K562 (cell line): ENCODE measurements at regions not wholly inside any gene's neighbourhood (a gene's known extent, or its start where the extent isn't known, plus 50 kb on each side); places are given as distances from the start of the nearest gene placed in this dataset.

Experiments used
- ATAC-seq: fragments of 200-7000 bp; cut with Tn5 transposase; 3 replicates; pipeline ENCODE4 v1.9.1; 2020; ENCODE audit warnings: moderate library complexity
- BruUV-seq: library from RNA; stranded (reverse); fragments of 400-500 nt; replicated peaks from 2 replicates; lab custom pipeline; 2021; lab: Mats Ljungman, UMichigan
- CTCF ChIA-PET: fragments of 300-600 bp; formaldehyde crosslinking; extraction: SDS; loops from one replicate; lab custom pipeline; 2021; ENCODE audit warnings: low intra/inter-chr PET ratio; lab: Yijun Ruan, JAX
- POLR2A ChIA-PET: fragments of 300-600, 350-650 bp; sonication (Branson Sonifier 250); formaldehyde crosslinking; extraction: SDS; loops from one replicate; lab custom pipeline; 2021; ENCODE audit warnings: antibody characterized with exemption, inconsistent platforms; lab: Yijun Ruan, JAX
- DNase-seq, 4 experiments: peaks; one replicate each; pipeline versions ENCODE4 v3.0.0 to v3.0.0-alpha.2; 2011 to 2018; ENCODE audit warnings: low spot score in 3 of 4, mixed read lengths in 3 of 4; ENCODE audit errors: extremely low read depth in 1 of 4
- FAIRE-seq: peaks from 2 replicates; lab custom pipeline; 2011; peaks lifted over from hg19 to GRCh38; lab: Jason Lieb, UNC
- H2AFZ ChIP-seq: 2 replicates; pipeline ENCODE4 v1.6.0; 2011; ENCODE audit warnings: low read depth, low read length, control low read depth, inconsistent platforms
- H3K27ac ChIP-seq: fragments of 200-600 bp; 3 replicates; pipeline ENCODE4 v1.8.0; 2011; ENCODE audit warnings: low read depth, mild to moderate bottlenecking, control low read depth, inconsistent platforms, low read length, moderate library complexity, mixed read lengths; ENCODE audit errors: extremely low read depth
- H3K27me3 ChIP-seq, 2 experiments: fragments of 300-600 bp in 1 of 2; 2 replicates in 1 of 2; 3 replicates in 1 of 2; pipeline versions ENCODE4 v1.6.0 to v1.8.0; 2011; ENCODE audit warnings: inconsistent platforms in 2 of 2, low read length in 2 of 2, mild to moderate bottlenecking in 1 of 2, mixed read lengths in 1 of 2, moderate library complexity in 1 of 2; ENCODE audit not compliant: control insufficient read depth in 2 of 2, insufficient read depth in 2 of 2
- H3K36me3 ChIP-seq: fragments of 300-600 bp; 3 replicates; pipeline ENCODE4 v1.8.0; 2011; ENCODE audit warnings: mild to moderate bottlenecking, low read length, inconsistent platforms; ENCODE audit not compliant: control insufficient read depth, insufficient read depth
- H3K4me1 ChIP-seq, 2 experiments: fragments of 200-600 bp in 1 of 2; replicated peaks in 1 of 2; 2 replicates in 1 of 2; 3 replicates in 1 of 2; pipeline versions ENCODE4 v1.5.1 to v1.8.0; 2011; ENCODE audit warnings: inconsistent platforms in 2 of 2, low read length in 2 of 2, mild to moderate bottlenecking in 1 of 2, mixed read lengths in 1 of 2, moderate library complexity in 1 of 2; ENCODE audit not compliant: control insufficient read depth in 2 of 2, insufficient read depth in 2 of 2
- H3K4me2 ChIP-seq: 2 replicates; pipeline ENCODE4 v1.6.1; 2011; ENCODE audit warnings: low read length, control low read depth, inconsistent platforms, mixed read lengths; ENCODE audit not compliant: insufficient read depth
- H3K4me3 ChIP-seq: fragments of 200-600 bp; sonication (generic), shearing (Covaris generic); 2 replicates; pipeline ENCODE4 v1.5.1; 2016; ENCODE audit warnings: control low read depth, inconsistent platforms
- H3K79me2 ChIP-seq: fragments of 200-600 bp; 3 replicates; pipeline ENCODE4 v1.8.0; 2011; ENCODE audit warnings: low read length, inconsistent platforms; ENCODE audit not compliant: control insufficient read depth, insufficient read depth
- H3K9ac ChIP-seq, 2 experiments: 2 replicates each; pipeline versions ENCODE4 v1.6.0 to v1.6.1; 2011; ENCODE audit warnings: low read depth in 2 of 2, low read length in 2 of 2, control low read depth in 1 of 2, inconsistent platforms in 1 of 2, mild to moderate bottlenecking in 1 of 2, mixed read lengths in 1 of 2; ENCODE audit not compliant: insufficient read depth in 1 of 2
- H3K9me1 ChIP-seq: one replicate; pipeline ENCODE4 v1.6.0; 2011; ENCODE audit warnings: inconsistent platforms, mild to moderate bottlenecking, low read length, moderate library complexity; ENCODE audit not compliant: control insufficient read depth, insufficient read depth
- H3K9me3 ChIP-seq: replicated peaks from 2 replicates; pipeline ENCODE4 v1.5.1; 2011; ENCODE audit warnings: low read depth, low read length, inconsistent platforms; ENCODE audit not compliant: control insufficient read depth, insufficient read depth
- H4K20me1 ChIP-seq: replicated peaks from 2 replicates; pipeline ENCODE4 v1.6.1; 2011; ENCODE audit warnings: low read length, inconsistent platforms, mixed read lengths; ENCODE audit not compliant: control insufficient read depth, insufficient read depth
- BRF2 ChIP-seq: IDR thresholded peaks from 3 replicates; pipeline ENCODE4 v1.6.1; 2011; ENCODE audit warnings: borderline replicate concordance, mild to moderate bottlenecking; ENCODE audit not compliant: insufficient read length, insufficient read depth
- CCNT2 ChIP-seq: IDR thresholded peaks from 2 replicates; pipeline ENCODE4 v1.6.1; 2011; ENCODE audit warnings: borderline replicate concordance, low read depth, mild to moderate bottlenecking, moderate library complexity, mixed read lengths, low read length; ENCODE audit not compliant: insufficient read length; ENCODE audit errors: extremely low read depth
- E2F4 ChIP-seq: sonication (generic); formaldehyde crosslinking; IDR thresholded peaks from 2 replicates; pipeline ENCODE4 v1.8.0; 2022; ENCODE audit warnings: mild to moderate bottlenecking, low read depth, missing genetic modification reagents
- EWSR1 ChIP-seq: fragments of 450-650 bp; IDR thresholded peaks from 2 replicates; pipeline ENCODE4 v1.6.1; 2018; ENCODE audit warnings: borderline replicate concordance, mild to moderate bottlenecking, low read depth, moderate library complexity; ENCODE audit not compliant: partially characterized antibody
- NFIX ChIP-seq: fragments of 250-450 bp; sonication (Bioruptor Pico); IDR thresholded peaks from 2 replicates; pipeline ENCODE4 v1.4.0; 2020; ENCODE audit warnings: low read depth, mild to moderate bottlenecking, moderate library complexity
- NR4A1 ChIP-seq, 2 experiments: fragments of 250-450 bp in 1 of 2; fragments of 450-650 bp in 1 of 2; sonication (Bioruptor Pico) in 1 of 2; IDR thresholded peaks; 2 replicates each; pipeline versions ENCODE4 v1.4.0 to v1.6.1; 2016 to 2020; ENCODE audit warnings: mild to moderate bottlenecking in 2 of 2, missing compliant biosample characterization in 1 of 2, missing genetic modification characterization in 1 of 2, moderate library complexity in 1 of 2
- PBX2 ChIP-seq, 2 experiments: IDR thresholded peaks in 1 of 2; conservative IDR thresholded peaks in 1 of 2; 2 replicates each; pipeline ENCODE4 v1.6.1; 2016; ENCODE audit warnings: low read depth in 2 of 2, mild to moderate bottlenecking in 1 of 2, missing compliant biosample characterization in 1 of 2, missing genetic modification characterization in 1 of 2, moderate library complexity in 1 of 2
- POLR2B ChIP-seq: fragments of 450-650 bp; IDR thresholded peaks from 2 replicates; pipeline ENCODE4 v1.6.1; 2018; ENCODE audit warnings: low read depth; ENCODE audit not compliant: partially characterized antibody
- SREBF2 ChIP-seq: sonication (generic); formaldehyde crosslinking; IDR thresholded peaks from 2 replicates; pipeline ENCODE4 v1.4.0; 2020; ENCODE audit warnings: mild to moderate bottlenecking, missing genetic modification reagents
- TAF1 ChIP-seq: IDR thresholded peaks from 2 replicates; pipeline ENCODE4 v1.6.1; 2011; ENCODE audit warnings: mild to moderate bottlenecking, low read length, moderate library complexity; ENCODE audit not compliant: insufficient read depth, control insufficient read depth, severe bottlenecking; ENCODE audit errors: extremely low read depth
- TRIM24 ChIP-seq, 2 experiments: fragments of 450-650 bp; IDR thresholded peaks; 2 replicates each; pipeline ENCODE4 v1.6.1; 2016
- ZNF277 ChIP-seq: fragments of 250-450 bp; sonication (Bioruptor Pico); IDR thresholded peaks from 2 replicates; pipeline ENCODE4 v1.8.0; 2022; ENCODE audit warnings: inconsistent platforms, mild to moderate bottlenecking, moderate library complexity, borderline replicate concordance
- WGBS: fragments of 100-300 bp; shearing (Covaris generic); methylation state at CpG from one replicate; pipeline ENCODE4 v1.1.6; 2016; ENCODE audit warnings: low coverage, mixed read lengths; ENCODE audit not compliant: insufficient coverage; ENCODE audit errors: missing lambda C conversion rate; 5-methylcytosine and 5-hydroxymethylcytosine counted together
- in situ Hi-C: fragments of 300-500 bp; cut with MboI; formaldehyde crosslinking; loops from 4 replicates; pipeline ENCODE4 v1.15.0; 2018; ENCODE audit warnings: inconsistent platforms, mixed read lengths
- intact Hi-C: fragments of 100-400 bp; cut with micrococcal nuclease; formaldehyde crosslinking; loops from 2 replicates; pipeline ENCODE4 v1.14.2; 2022

GRCh38 chr20:5484346-5484745 is 126.5 kb downstream of the GPCPD1 start:
- ChIA-PET POLR2A (no interaction called here), CTCF (no interaction called here)
- Histone ChIP-seq H3K9ac (no peak overlapping the region), H4K20me1 (no peaks in the 10 kb centered on the region), H3K4me3 (no peak overlapping the region), H3K27me3 (peaks cover 3 to 27% of the 10 kb centered on the region in 2 experiments; a peak in 3 of 5 replicates), H3K4me2 (no peak overlapping the region), H3K27ac (no peak overlapping the region), H3K9me3 (no peaks in the 10 kb centered on the region), H2AFZ (no peak overlapping the region), H3K36me3 (no peaks in the 10 kb centered on the region), H3K9me1 (no peaks in the 10 kb centered on the region), H3K79me2 (no peaks in the 10 kb centered on the region), H3K4me1 (peaks cover 0 to 5% of the 10 kb centered on the region in 2 experiments; a peak in 2 of 5 replicates)
- no TSS peak for BruUV-seq
- DNase-seq, result no peak
- no peak for TF ChIP-seq TRIM24 (IDR thresholded peaks at IDR 0.05)
- TF ChIP-seq CCNT2, result no peak
- TF ChIP-seq E2F4, result no peak
- TF ChIP-seq NFIX, result no peak
- no peak for TF ChIP-seq SREBF2 (CRISPR knock-in tag)
- no peak for TF ChIP-seq PBX2 (CRISPR knock-in tag; IDR thresholded peaks at IDR 0.05; ENCODE audit: low read depth)
- no peak for TF ChIP-seq PBX2 (tag; conservative IDR thresholded peaks at IDR 0.05; ENCODE audit: low read depth)
- TF ChIP-seq BRF2, result no peak
- no peak for TF ChIP-seq POLR2B
- TF ChIP-seq TAF1, result no peak
- no peak for TF ChIP-seq NR4A1 (CRISPR knock-in tag; IDR thresholded peaks at IDR 0.05)
- no peak for TF ChIP-seq NR4A1 (tag; IDR thresholded peaks at IDR 0.05)
- no peak for TF ChIP-seq EWSR1
- no peak for TF ChIP-seq ZNF277
- FAIRE-seq, result no peak
- intact Hi-C loops (no loop called here), in situ Hi-C loops (no loop called here)
- no peak; the same call in 2 of the 3 replicates for ATAC-seq
- 2% methylated on average over 6 of the region's 6 CpGs for WGBS
